Right kidney (tissue), 1 donor: ENCODE measurements at regions not wholly inside any gene's neighbourhood (a gene's known extent, or its start where the extent isn't known, plus 50 kb on each side); places are given as distances from the start of the nearest gene placed in this dataset.

Experiments used
- DNase-seq: peaks from one replicate; pipeline ENCODE4 v3.0.0-alpha.2; 2016

DNA sequence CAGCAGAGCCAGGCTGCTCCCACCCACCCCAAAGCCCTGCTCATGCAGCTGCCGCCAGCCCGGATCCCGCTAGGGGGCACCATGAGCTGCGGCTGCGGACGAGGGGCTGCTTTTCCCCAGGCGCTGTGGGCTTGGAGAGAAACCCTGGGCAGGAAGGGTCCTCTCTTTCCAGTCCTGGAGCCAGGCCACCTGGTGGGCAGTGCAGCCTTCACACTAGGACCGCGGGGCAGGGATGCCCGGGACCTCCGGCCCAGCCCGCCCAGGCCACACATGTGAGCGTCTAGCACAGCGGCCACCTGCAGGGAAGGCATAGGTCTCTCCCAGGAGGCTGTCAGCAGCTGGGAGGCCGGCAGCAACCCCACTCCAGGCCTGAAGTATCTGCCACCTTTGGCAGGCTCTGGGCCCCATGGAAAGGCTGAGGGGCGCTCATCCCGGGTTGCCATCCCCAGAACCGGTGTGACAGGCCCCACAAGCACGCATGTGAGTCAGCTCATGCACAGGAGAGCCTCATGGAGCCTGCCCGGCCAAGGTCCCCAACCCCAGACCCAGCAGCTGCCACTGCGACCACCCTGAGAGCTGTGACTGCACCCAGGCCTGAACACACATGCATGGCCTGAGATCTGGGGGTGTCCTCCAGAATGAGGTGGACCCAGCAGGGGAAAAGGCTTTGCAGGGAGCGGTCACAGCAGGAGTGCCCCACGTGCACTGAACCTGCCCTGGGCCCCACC lies 280.0 kb upstream of the RTL1 start:
- DNase-seq, result peak; percentile 72

DNA sequence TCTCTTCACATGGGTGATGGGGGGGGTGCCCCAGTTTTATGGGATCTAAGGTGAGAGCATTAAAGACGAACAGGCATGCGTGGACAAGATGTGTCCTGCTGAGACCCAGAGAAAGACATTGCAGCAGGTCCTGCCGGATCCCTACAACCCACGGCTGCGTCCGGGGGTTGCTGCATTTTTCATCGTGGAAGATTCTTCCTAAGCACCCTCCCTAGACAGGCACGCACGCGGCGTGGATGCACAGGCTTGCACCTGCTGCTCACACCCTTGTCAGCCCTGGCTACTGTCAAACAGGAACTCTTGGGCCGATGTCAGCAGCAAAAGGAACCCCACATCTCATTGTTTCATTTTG lies 280.6 kb upstream of the RTL1 start:
- no peak for DNase-seq

DNA sequence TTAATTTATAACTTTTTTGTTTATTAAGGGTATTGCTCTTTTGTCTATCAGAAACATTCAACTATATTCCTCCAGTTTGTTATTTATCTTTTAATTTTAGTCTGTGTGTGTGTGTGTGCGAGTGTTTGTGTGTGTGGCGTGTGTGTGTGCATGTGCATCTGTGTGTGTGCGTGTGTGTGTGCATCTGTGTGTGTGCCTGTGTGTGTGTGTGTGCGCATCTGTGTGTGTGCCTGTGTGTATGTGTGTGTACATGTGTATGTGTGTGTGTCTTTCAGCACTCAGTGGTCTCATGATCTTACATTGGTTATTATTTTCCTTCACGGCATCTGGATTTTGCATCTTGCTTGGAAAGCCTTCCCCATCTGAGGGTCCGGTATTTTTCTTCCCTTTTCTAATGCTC lies 281.1 kb upstream of the RTL1 start:
- no peak for DNase-seq

DNA sequence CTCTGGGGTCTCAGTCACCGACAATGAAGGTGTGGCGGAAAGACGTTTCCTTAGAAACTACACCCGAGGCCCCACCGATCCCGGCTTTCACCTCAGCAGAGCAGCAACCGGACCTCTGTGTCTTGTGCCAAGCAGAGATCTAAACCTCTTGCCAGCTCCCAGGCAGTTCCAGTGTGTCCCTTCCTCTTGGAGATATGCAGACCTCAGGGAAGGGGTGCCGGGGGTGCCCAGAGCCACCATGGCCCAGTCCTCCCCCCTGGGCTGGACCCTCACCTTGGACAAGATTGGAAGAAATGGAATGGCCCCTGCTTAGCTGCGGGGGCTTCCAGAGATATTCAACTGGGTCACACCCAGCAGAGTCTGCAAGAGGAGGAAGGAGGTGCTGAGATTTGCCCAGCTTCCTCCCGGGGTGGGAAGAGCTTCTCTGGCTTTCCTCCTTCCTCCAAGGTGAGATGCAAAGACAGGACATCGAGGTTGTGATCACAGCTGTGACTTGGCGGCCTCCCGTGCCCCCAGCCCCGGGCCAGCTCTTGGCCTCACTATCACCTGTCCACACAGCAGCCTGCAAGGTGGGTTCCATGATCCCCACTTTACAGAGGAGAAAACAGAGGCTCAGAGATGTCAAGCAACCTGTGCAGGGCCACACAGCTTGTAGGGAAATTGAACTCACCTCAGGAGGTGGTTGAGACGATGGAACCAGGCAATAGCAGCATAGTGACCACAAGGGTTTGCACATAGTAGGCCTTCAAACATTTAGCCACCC lies 281.7 kb upstream of the RTL1 start:
- DNase-seq, result no peak

DNA sequence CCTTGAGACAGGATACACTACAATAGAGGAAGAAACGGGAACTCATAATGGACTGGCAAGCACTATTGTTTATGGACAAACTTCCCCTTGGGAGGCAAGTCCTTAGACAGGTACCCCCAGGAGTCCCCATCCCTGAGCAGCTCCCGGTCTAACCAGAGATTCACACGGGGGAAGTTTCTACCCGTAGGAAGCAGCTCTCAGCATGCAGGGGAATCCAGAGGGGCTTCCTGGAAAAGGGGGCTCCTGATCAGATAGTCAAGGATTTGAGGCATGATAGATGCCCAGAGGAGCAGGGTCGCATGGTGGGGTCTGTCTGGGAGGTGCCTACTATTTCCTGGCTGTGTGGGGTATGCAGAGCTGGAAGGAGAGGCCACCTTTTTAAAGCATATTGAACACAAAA lies 282.4 kb upstream of the RTL1 start:
- no peak for DNase-seq

DNA sequence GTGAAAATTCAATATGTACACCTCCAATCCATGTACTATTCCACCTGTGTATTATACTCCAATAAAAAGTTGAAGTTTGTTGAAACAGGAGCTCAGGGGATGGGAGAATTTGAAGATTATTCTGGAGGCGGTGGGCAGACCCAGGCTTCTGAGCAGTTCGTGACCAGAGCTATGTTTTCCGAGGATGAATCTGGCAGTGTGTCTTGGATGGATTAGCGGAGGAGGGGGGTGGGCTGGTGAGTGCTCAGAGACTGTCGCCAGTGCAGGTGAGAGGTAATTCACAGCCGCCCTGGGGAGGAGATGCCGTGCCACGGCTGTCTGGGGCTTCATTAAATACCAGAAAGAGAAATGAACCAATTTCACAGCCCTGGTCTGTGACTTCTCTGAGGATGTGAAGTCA lies 283.0 kb upstream of the RTL1 start:
- DNase-seq, result no peak

DNA sequence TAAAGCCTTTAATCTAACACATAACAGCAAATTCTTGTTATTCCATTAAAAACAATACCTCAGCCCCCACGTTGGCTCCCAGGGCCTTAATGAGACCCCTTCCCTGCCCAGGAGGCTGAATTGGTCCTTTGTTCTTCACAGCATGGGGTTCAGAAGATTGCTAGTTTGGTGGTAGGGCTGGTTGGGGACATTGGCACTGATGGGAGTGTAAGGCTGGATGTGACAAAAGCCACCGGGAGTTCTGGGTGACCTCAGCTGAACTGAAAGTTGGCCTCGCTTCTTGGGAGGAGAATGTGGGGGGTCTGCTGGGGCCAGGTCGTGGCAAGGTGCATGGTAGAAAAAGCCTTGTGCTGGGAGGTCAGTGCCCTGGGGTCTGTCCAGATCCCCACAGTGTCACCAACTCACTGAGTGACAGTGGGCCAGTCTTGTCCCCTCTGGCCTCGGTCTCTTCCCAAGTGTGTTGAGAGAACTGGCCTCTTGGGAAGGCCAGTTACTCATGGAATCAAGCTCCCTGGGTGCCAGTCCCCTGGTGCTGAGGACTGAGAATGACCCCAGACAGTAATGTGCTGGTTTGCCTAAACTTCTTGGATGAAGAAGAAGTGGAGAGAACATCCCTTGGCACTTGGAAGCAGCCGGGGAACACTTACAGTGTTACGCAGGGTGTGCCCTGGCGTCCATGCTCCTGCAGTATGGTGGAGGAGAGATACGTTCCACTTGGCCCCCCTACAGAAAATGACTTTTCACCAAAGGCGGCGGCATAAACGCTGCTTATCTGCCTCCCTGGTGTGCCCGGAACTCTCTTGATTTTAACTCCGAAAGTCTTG lies 283.7 kb upstream of the RTL1 start:
- DNase-seq, result no peak

DNA sequence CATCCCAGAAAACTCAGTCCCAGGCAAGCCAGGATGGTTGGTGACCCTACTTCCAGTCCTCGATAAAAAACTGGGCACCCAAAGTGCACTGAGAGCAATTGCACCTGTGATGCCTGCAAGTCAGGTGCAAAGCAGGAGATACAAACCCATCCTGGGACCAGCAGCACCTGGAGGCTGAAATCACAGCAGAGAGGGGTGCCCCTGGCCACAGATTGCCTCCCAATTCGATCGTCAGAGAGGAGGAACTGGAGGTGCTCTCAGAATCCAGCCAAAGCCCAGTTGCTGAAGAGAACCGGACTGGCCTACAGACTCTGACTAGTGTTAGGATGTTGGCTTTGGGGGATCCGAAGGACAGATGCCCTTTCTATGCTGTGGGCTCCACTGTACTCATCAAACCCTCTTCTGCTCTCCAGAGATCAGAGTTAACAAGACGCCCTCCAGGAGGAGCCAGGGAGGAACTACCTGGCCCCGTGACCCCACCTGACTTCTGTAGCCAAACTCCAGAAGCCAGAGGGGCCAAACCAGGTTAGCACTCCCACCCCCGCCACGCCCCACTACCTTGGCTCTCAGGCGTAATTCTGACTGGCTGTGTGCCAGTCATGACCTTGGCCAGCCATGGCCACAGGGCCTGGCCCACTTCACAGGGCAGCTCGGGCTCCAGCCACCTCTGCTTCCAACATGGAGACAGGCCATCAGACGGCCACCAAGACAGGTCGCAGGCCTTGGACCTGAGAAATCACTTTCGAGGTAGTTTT lies 284.5 kb upstream of the RTL1 start:
- no peak for DNase-seq

DNA sequence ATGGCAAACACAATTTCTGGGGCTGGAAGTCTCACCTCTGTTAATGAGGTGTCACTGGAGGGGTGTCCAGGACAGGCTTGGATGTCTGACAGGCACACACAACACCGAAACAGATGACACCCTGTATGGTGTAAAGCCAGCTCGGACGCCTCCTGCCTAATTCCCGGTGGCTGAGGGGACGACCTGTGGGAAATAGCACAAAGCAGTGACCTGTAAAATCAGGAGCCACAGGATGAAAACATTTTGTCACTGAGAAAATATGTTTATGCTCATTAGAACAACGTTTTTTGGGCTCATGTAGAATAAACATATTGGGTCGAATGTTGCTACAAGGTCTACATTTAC lies 285.0 kb upstream of the RTL1 start:
- DNase-seq, result no peak

DNA sequence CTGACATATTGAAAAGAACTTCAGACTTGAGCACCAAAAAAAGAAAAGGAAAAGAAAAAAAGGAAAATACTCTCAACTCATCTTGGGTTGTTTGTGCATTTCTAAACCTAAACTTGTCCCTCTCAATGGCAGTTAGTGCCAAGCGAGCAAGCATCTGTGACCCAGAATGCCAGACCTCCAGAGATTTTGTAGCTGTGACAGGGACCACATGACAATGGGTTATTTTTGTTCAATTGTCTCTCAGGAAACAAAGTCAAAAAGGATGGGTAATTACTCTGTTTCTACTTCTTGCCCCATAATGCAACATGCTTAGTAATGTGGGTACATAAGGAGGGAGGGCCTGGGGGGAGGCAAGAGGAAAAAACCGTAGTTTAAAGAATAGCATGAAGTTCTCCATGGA lies 285.7 kb upstream of the RTL1 start:
- DNase-seq, result no peak

DNA sequence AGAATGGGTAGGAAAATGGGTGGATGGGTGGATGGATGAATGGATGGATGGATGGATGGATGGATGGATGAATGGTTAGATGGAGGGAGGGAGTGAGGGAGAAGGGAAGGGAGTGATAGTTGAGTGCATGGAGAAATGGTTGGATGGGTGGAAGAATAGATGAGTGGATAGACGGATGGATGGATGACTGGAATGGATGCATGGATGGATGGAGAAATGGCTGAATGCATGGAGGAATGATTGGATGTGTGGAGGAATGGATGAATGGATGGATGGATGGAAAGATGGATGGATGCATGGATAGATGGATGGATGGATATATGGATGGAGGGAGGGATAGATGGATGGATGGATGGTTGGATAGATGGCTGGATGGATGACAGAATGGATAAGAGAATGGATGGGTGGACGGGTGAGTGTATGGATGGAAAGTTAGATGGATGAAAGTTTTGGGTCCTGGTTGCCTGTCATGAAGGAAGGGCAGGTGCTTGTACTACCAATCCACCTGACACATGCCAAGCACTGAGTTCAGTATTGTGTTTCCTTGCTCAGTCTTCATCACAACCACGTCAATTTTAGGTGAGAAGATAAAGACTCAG lies 286.5 kb upstream of the RTL1 start:
- no peak for DNase-seq

DNA sequence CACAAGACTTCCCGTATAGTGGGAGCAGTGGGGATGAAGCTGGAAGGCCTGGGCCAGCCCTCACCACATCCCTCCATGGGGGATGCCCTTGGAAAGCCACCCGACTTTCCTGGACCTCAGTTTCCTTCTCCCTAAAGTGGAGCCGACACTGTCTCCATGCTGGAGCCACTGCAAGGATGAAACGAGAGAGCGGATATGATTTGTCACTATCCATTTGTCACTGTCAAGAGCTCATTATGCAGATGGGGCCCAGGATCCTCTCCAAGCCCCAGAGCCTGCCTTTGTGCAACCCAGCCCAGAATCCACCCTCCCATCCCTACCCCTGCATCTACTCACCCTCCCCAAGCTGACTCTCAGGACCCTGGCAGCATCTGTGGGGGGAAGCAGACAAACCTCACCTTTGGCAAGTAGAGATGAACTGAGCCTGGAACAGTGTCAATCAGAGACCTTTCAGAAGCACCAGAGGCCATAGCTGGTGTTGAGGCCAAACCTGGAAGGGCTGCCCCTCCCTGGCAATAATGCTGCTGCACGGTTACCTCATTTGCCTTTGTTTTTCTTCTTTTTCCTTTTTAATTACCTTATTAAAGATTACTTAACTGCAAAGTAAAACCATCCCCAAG lies 287.7 kb upstream of the RTL1 start:
- no peak for DNase-seq

DNA sequence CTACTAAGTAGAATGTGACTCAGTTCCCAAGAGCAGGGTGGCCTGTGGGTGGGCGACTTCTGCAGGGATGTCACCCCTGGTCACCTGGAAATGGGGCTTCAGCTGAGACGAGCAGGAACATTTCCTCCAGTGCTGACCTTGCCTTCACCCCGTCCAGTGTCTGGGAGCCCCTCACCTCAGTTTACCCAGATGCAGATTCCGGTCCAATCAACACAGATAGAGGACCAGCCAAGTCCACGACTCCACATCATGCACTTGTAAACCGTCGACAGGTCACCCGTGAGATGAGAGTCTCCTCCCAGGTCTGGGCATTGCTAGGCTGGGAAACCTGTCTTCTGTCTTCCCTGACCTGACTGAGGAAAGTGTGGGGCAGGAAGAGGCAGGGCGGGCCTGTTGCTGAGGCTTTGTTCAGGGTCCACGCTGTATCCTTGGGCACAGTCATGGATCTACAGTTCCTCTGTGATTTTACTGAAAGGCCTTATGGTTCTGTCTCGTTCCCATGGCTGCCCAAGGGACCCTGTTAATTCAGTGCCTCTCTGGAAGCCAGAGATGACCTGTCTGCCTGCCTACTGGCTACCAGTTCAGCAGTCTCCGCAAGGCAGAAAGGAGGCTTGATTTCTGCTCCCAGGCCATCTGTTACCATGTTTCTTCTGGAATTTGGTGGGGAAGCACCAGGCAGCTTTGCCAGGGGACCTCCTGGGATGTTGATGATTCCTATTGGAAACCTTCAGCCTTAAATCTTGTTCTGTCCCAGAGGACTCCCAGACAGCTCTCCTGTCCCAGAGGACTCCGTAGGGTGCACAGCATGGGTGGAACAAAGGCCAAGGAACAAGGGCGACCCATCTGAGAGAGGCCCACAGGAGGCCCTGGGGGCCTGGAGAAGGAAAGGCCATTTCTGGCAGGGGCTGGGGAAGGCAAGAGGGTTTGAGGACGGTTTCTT lies 288.5 kb upstream of the RTL1 start:
- DNase-seq, result no peak

DNA sequence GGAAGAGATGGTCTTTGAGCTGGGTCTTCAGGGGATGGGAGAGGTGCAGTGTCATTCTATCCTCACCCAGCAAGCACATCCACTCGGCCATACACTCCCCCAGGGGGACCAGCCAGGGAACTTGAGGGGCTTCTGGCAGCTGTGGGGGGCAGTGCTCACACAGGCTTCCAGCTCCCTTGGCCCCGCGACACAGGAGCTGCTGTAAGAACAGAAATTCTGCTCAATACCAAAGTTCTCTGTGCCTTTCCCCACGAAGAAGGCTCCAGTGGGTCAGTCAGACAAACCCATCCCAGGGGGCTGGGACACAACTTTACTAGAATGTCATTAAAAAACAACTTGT lies 289.1 kb upstream of the RTL1 start:
- no peak for DNase-seq

DNA sequence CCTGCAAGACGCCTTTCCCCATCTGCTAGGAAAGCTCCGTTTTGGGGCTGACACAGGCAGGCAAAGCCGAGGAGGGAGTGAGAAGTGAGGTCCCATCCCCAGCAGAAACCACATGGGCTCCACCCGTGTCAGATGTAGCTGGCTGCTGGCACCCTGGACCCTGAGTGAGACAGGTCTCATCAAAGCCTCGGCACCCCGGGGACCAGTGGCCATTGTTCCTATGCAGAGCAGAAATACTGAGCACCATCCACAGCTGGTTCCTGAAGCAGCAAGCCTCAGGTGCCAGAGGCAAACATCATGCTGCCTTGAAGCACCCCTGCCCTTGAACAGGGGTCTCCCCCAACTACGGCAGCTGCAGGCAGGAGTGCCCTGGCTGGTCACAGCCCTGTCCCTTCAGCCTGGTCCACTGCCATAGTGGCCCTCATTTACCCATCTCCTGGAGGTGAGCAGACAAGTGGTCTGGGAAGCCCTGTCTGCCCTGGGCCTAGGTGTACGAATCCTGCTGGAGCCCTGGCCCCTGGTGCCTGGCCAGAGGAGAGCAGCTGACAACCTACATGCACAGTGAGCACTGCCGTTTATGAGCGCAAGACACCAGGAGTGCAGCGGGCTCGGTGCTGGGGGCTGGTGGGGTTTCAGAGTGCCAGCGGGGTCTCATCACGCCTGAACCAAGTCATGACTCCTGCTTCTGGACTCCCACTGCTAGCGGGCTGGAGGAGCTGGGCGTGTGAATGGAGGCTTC lies 289.8 kb upstream of the RTL1 start:
- no peak for DNase-seq

DNA sequence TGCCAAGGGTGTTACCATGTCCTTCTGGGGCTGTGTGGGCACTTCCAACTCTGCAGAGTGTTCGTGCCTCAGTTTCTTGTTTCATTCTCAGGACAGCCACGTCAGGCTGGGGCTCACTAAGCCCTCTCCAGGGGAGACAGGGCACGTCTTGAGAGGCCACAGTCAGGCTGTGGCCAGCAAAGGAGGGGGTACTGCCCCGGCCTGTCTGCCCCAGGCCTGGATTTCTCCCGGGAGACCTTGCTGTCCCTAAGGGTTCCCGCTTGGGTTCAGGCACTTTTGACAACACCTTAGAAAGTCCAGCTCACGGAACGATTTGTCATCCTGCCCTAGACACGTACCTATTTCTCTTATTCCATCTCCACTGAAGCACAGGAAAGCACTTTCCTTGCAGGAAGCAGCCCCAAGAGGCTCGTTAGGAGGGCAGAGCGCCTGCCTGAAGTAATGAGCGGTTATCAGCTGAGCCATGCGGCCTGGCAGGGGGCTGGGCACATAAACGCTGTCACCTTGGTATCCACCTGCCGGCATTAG lies 290.4 kb upstream of the RTL1 start:
- no peak for DNase-seq

DNA sequence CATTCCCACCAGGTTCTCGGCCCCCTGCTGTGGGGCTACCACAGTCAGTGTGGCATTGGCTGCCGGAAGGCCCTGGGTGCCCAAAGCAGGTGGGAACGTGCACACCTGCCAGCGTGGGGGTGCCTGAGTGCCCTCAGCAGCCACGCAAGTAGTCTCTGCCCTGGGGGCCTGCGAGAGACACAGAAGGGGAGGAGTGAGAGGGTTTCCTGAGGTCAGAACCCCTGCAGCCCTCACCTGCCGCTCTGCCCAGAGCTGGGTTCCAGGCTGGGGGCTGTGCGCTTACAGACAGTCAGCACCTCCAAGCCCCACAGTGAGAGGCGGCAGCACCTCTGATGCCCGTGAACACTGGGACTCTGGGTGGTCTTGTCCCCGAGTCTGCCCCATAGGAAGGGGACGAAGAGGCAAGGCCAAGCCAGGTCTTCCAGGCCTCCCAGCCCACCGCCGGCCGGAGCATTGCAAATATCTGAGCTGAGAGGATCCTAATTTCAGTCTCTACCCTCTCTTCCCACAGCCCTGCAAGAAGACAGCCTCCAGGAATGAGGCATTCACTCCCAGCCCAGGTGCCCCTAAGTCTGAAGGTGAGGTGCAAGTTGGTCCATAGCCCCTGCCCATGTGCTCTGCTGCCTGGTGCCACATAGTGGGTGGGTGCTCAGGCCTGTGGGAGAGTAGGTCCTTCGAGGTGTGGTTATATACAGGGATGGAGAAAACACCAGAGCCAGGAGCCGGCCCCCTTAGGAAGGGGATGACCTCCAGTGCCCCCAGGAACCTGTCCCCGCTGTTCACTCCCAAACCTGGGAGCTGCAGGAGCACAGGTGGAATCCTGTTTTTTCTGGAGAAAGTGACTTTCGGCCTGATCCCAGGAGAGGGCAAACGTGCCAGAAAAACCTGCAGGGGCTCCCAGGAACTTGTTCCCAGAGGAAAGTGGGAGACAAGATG lies 291.1 kb upstream of the RTL1 start:
- no peak for DNase-seq

DNA sequence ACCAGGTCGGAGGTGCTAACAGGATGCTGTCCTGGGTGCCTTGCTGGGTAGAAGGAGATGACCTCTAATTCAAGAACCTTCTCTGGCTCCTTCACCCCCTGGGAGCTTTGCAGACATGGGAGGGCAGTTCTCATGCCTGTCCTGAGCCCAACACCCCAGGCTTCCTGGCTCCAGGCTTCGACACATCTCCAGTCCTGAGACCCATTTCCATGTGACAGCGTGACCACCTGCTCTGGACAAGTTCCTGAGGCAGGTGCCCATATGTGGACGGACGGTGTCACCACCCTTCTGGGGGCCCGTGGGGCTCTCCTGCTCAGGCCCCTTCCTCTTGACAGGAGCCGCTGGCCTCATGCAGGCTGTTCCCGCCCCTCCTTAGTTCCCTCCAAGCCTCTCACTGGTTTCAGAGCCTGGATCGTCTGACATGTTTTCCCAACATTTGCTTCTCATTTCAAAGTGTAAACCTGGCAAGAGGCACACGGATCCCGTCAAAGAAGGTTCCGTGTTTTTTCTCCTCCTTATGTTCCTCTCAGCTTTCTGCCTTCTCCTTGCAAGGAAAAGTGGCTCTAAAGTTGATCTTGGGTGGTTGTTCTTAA lies 291.9 kb upstream of the RTL1 start:
- no peak for DNase-seq
